C4-2B (cell line): ENCODE measurements at regions not wholly inside any gene's neighbourhood (a gene's known extent, or its start where the extent isn't known, plus 50 kb on each side); places are given as distances from the start of the nearest gene placed in this dataset.
A peak's percentile ranks its signal among the peaks of the same experiment; 100 is the strongest.

Source experiments
- H3K27ac ChIP-seq: fragments of 450-650 bp; 2 replicates; pipeline ENCODE4 v1.5.1; 2017
- CTCF ChIP-seq: fragments of 450-650 bp; conservative IDR thresholded peaks from 2 replicates; pipeline ENCODE4 v1.5.1; 2017; ENCODE audit warnings: mild to moderate bottlenecking
- ZFX ChIP-seq: fragments of 450-650 bp; IDR thresholded peaks from 2 replicates; pipeline ENCODE4 v1.6.1; 2017

GRCh38 chr6:50922579-50923525 is 104.2 kb downstream of the TFAP2B start:
- TF ChIP-seq ZFX: no peak
- no peak for TF ChIP-seq CTCF
- no peak overlapping the region for H3K27ac ChIP-seq

GRCh38 chr6:50924758-50925157 is 106.1 kb downstream of the TFAP2B start:
- no peak for TF ChIP-seq ZFX
- no peak for TF ChIP-seq CTCF
- H3K27ac ChIP-seq: no peak overlapping the region

GRCh38 chr6:50925548-50925947 is 106.9 kb downstream of the TFAP2B start:
- no peak overlapping the region for H3K27ac ChIP-seq
- TF ChIP-seq CTCF (no peak), ZFX (no peak)

GRCh38 chr6:50925981-50926380 is 107.3 kb downstream of the TFAP2B start:
- TF ChIP-seq ZFX (no peak), CTCF (no peak)
- H3K27ac ChIP-seq: no peak overlapping the region

GRCh38 chr6:50927800-50928199 is 109.1 kb downstream of the TFAP2B start:
- no peak for TF ChIP-seq ZFX
- no peak for TF ChIP-seq CTCF
- no peak overlapping the region for H3K27ac ChIP-seq

- TF ChIP-seq ZFX: no peak
- no peak overlapping the region for H3K27ac ChIP-seq
Observed at GRCh38 chr6:50929323-50929722, 110.7 kb downstream of the TFAP2B start.

DNA sequence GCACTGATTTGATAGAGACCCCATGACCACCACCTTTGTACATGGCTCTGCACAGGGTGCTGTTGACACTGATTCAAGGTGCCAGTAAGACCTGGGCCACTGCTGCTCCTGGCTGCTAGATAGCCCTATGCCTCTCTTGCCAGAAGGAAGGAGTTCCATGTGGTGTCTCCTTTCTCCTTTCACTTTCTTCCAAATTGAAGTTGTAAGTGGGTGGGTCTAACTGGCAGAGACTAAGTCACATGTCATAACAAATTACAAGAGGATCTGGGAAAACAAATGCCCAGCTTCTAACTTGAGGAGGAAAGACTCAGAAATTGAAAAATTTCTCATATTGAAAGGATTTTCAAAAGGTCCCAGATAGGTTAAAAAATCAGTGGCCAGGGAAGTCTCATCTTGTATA is 116.8 kb downstream of the TFAP2B start:
- TF ChIP-seq CTCF (no peak), ZFX (no peak)
- H3K27ac ChIP-seq: peak overlapping the region; percentile 61

DNA sequence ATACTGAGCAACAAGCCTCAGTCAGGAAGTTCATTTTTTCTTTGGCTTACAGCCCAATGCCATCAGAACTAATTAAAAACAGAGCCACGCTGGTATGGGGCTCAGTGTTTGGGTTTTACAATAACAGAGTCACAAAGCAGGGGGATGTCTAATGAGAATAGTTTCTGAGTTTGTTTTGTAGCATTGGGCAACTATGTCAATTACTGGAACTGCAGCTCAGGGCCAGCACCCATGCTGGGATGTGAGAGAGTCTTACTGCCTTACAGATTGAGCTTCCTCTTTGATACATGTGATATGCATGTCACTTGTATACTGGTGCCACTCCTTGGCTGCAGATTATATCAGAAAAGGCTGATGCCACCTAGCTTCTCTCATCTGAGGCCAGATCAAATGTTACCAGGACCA is 117.6 kb downstream of the TFAP2B start:
- H3K27ac ChIP-seq: peak overlapping the region; percentile 48; the same call in 1 of the 2 replicates

More for the DNA sequence above, 117.6 kb downstream of the TFAP2B start:
- TF ChIP-seq CTCF (no peak), ZFX (no peak)
